NCI-H524 treated with DMSO at 0.1 percent for 48 hours (cell line): ENCODE measurements at regions not wholly inside any gene's neighbourhood (a gene's known extent, or its start where the extent isn't known, plus 50 kb on each side); places are given as distances from the start of the nearest gene placed in this dataset.

Source experiments
- DNase-seq: peaks from one replicate; lab custom pipeline; 2025; lab: John Stamatoyannopoulos, UW

- DNase-seq, result no peak
Measured at GRCh38 chr1:14039582-14040430, 339.8 kb downstream of the PRDM2 start.

DNA sequence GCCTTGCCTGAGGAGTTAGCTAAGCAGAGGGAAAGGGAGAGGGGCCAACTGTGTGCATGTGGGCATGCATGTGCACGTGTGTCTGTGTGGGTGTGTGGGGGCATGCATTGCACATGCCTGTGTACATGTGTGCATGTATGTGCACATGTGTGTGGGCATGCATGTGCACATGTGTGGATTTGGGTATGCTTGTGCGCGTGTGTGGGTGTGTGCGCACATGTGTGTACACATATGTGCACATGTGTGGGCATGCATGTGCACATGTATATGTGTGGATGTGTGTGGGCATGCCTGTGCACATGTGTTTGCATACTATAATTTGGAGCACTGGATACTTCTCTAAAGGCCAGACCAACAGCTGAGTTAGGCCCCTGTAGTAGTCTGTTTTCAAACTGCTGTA, 350.0 kb downstream of the PRDM2 start:
- DNase-seq, result no peak

DNA sequence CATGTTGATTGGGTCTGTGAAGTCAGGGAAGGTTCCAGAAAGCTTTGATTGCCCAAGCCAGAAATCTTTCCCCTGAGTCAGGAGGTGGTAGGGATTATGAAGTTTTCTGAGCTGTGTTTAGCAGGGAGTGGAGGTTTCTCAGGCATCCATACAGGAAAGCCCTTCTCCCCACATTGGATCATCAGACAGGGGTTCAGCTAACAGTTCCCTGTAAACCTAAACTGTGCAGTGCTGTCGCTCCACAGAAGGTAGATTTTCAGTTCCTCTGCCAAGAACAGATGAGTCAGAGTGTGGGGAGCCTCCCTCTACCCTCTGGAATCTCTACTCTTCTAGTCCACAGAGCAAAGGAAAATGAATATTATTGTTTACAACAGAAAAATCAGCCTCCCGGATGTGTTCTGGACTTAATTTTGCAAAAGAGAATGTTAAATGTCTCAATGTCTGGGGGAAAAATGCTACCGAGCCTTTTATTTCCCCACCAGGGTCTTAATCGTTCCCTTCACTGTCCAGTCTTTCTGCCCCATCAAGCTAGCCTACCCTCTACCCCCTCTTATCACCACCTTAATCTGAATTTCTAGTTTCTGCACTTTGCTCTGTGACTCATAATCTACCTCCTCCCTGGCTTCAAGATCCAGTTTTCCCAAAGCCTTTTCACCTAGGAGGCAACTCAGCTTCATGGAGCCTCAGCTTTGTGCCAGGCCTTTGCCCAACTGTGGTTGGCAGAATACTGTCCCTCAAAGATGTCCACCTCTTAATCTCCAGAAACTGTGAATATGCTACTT, 355.6 kb downstream of the PRDM2 start:
- no peak for DNase-seq

DNA sequence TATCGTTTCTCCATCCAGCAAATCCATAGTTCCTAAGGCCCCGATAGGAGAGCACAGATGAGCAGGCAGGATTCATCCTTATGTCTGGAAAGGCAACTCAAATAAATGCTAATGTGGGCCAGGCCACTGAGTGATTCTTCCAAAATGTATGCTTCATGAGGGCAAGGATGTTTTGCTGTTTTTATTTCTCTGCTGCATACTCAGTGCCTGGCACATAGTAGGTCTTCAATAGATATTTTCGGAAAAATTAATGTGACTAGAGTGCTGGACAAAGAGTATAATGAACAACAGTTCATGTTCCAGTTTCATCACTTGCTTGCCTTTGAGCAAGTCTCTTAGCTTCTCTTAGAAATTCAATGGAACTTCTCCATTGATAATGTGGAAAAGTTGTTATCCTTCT, 357.7 kb downstream of the PRDM2 start:
- DNase-seq, result no peak

DNA sequence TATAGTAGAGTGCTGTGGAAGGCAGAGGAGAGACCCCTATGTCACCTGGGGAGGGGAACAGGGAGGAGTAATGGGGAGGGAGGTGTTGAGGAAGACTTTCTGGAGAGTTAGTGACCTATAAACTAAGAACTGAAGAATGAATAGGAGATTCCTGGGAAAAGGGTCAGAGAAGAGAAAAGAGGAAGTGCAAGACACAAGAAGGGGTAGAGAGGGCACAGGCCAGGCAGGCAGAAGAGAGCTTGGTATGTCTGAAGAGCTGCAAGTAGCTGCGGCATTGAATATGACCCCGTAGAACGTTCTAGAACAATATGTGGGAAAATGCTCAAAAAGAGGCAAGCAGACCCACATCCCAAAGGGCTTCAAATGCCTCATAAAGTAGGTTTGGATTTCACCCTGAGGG, 361.2 kb downstream of the PRDM2 start:
- DNase-seq, result no peak

- DNase-seq, result no peak
Measured at GRCh38 chr1:14061722-14062121, 361.7 kb downstream of the PRDM2 start.

DNA sequence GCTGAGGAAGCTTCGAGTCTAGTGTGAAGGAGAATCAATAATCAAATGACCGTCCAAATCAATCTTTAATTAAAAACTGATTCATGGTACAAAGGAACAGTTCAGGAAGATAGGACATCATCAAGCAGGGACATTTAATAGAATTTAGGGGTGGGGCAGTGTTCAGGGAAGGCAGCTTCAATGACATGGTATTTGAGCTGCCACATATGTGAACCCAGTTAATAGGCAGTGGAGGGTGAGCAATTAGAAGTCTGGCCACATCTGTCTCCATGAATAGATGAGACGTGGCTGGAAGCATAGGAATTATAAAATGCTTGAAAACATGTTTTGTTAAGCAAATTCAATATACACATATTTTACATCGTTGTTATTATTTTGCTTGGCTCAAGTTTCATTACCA, 362.7 kb downstream of the PRDM2 start:
- DNase-seq, result no peak

- no peak for DNase-seq
Measured at GRCh38 chr1:14064649-14065442, 364.9 kb downstream of the PRDM2 start.

DNA sequence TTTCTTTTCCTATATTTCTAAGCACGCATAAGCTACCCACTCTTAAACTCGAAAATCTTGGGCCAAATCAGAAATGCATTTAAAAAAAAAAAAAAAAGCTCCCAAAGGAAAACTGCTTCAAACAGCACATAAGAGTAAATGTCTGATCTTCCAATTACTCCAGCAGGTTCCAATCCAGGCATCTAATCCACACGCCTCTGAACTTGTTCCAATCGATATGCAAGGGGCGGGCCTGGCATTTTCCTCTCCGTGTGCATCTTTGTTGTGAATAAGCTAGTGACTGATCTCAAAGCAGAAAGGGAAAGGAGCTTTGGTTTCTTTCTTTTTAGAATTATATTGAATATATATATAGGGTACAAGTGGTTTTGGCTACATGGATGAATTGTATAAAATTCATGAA, 365.5 kb downstream of the PRDM2 start:
- no peak for DNase-seq

DNA sequence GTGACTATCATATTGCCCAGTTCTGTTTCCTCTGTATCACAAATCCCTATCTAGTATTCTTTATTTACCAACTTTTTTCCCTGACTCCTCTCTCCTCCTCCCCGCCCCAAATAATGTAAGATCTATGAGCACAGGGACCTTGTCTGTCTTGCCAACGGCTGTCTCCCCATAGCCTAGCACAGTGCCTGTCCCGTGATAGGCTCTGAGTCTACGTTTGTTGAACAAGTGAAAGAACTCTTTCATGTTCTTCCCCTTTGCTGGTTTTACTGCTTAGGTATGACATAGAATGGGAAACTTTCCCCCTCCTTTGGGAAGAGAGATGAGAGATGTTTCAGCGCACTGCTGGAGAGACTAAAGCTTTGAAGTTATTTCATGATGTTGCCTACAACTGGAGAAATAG, 367.0 kb downstream of the PRDM2 start:
- DNase-seq, result no peak

GRCh38 chr1:14067711-14068110, 367.7 kb downstream of the PRDM2 start:
- no peak for DNase-seq

- DNase-seq, result no peak
Measured at GRCh38 chr1:14071581-14071980, 371.6 kb downstream of the PRDM2 start.

- DNase-seq, result no peak
Measured at GRCh38 chr1:14080653-14081052, 380.7 kb downstream of the PRDM2 start.

DNA sequence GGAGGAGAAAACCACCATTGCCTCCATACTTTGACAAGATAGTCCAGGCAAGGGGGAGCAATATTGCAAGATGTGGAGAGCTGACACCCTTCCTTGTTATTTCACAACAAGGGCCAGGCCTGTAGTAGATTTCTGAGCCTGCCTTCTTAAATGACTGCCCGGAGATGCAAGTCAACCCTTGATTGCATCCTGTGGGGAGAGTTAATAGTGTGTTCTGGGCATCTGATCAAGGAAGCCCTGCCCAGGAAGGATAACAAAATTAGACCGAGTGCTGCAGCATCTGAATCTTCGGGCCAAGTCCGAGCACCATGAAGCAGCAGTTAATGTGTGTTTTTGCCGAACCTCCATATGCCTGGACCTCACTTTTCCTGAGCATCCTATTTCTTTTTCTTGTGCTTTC, 382.3 kb downstream of the PRDM2 start:
- DNase-seq, result no peak

DNA sequence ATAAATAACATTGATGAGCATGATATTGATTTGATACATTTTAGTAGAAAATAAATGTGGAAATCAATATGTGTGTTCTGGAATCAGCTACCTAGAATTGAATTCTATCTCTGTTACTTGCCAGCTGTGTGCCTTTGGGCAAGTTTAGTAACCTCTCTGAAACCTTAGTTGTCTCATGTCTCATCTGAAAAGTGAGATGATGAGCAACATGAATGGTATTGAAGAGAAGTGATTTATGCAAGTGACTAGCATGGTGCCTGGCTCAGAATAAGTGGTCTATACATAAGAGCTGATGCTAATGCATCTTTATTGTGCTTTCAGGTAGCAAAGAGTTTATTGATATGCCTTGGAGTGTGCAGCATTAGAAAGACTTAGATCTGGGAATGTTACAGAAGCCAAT, 383.3 kb downstream of the PRDM2 start:
- no peak for DNase-seq

DNA sequence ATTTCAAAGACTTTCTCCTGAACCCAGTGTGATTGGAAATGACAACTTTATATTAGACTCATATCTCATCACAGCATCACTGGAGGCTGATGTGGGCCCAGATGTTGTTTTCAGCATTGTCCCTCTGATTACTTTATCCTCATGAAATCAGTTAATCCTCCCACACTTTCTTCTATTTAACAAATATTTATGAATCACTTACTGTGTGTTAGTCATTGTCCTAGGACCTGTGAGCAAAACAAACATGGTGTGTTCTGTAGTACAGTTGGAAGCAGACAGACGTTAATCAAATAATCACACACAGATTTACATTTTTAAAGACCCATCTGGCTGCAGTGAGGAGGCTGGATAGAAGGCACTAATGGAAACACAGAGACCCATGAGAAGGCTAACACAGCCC, 383.7 kb downstream of the PRDM2 start:
- DNase-seq, result peak; percentile 5

GRCh38 chr1:14090062-14090461, 390.1 kb downstream of the PRDM2 start:
- DNase-seq, result no peak

DNA sequence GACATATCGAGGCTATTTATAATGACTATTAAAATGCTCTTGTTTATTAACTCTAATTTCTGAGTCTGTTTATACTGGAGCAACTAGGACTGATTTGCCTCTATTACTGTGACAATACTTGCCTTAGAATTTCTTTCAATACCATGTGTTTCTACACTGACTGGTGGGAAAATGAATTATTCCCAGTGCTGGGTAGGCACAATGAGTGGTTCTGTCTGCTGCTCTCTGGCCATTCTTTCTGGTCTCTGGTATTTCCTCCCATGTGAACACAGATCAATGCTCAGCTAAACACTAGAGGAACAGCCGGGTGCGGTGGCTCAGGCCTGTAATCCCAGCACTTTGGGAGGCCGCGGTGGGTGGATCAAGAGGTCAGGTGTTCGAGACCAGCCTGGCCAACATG, 390.5 kb downstream of the PRDM2 start:
- DNase-seq, result no peak

GRCh38 chr1:14094611-14095400, 394.8 kb downstream of the PRDM2 start:
- no peak for DNase-seq

DNA sequence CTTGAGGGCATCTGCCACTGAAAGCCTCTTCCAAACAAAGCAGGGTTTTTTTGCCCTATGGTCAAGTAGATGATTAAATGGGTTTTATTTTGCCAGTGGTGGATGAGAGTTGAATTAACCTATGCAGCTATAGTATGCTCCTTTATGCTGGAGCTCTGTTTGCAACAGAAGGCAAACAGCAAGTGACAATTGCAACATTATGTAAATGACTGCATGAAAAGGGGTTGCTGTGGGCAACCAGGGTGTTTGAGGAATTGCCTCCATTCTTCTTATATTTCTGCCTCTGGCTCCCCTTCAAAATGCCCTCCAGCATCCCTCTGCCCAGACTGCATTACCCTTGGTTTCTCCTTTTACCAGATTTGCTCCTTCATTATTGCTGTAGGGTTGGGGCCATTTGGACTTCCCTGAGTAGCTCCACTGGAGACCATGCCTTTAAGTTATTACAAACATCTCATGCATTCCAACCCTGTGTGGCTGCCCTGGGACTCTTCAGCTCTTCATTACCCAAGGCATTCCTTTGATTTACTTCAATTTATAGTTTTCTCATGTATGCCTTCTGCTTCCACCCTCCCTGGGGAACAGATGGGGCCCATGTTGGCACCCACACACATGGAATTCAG, 398.4 kb downstream of the PRDM2 start:
- no peak for DNase-seq

GRCh38 chr1:14100444-14100843, 400.5 kb downstream of the PRDM2 start:
- DNase-seq, result no peak
